T47D (cell line): ENCODE measurements at regions not wholly inside any gene's neighbourhood (a gene's known extent, or its start where the extent isn't known, plus 50 kb on each side); places are given as distances from the start of the nearest gene placed in this dataset.

Experiments used
- DNase-seq, 2 experiments: peaks; one replicate each; pipeline versions ENCODE4 v3.0.0 to v3.0.0-alpha.2; 2011 to 2012; ENCODE audit warnings: low read depth in 1 of 2, low spot score in 1 of 2
- JUND ChIP-seq: IDR thresholded peaks from 2 replicates; pipeline ENCODE4 v1.6.1; 2012; ENCODE audit warnings: low read depth
- in situ Hi-C: cut with HindIII; loops from 2 replicates; pipeline ENCODE4 v1.10.0; 2016; ENCODE audit warnings: low sequenced_read_pairs, low pct_unique_long_range_greater_than_20kb

DNA sequence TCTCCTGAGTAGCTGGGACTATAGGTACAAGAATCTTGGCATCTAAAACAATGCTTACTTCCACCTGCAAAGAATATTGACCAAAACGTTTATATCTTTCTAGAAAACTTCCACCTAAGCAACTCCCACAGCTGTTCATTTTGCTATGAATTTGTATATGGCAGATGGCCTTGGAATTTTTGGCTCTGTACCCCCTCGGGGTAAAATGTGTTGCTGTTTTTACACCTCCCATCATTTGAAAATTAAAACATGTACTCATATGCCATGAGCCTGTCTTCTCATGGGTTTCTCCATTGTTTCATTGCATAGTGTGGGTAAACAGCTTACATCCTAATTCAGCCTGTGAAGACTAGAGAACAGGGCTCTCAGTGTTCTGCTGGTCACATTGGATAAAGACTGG lies 853.6 kb upstream of the SOX11 start:
- in situ Hi-C loops: no loop called here
- no peak for DNase-seq
- no peak for TF ChIP-seq JUND

DNA sequence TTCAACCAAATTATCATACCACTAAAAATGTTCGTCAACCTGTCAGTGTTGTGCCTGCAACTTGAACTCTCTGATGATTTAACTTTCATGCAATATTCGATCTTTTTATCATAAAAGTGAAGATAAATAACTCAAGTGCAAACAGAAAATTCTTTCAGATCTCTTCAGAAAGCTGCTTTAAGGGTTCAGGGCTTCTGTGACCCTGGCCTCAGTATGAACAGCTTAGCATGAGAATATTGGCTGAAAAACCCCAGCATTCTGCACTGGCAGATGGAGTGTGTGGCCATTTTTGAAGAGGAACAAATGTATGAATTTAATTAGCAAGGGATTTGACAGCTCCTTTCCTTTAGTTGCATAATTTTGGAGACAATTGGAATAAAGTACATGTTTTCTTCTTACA lies 851.4 kb upstream of the SOX11 start:
- in situ Hi-C loops: no loop called here
- no peak for DNase-seq
- TF ChIP-seq JUND: no peak

DNA sequence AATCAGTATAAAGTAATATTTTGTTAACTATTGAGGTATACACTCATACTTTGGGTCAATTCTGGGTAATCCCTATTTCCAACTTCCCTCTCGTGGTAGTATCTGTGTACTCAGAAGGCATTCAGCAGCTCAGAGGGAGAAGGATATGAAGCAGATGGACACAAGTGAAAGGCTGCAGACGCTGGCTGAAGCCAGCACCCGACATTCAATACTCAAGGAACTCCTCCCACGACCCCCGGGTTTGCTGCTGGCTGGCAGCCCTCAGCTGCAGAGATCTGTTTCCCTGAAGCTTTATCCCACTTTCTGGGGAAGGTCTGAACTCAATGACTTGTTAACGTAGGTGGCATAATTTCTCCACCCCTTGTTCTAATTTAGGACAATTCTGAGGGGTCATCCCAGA lies 847.3 kb upstream of the SOX11 start:
- no peak for DNase-seq
- no peak for TF ChIP-seq JUND
- in situ Hi-C loops: no loop called here

DNA sequence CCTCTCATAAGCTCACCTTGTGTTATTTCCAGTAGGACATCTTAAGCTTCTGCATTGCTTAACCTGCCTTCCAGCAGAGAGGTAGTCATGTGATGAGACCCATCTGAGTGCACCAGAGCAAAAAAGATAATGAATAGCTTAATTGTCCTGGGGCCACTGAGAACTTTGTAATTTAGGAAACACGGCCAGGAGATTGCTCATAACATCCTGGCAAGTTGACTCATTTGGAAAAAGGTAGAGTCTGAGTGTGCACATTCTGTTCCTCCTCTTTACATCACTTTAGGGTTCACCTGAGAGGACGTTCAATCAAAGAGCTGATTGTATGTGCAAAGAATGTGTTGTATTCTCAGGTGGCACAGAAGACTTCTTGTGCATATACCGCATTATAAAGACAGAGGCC lies 830.2 kb upstream of the SOX11 start:
- in situ Hi-C loops: no loop called here
- no peak for DNase-seq
- no peak for TF ChIP-seq JUND

DNA sequence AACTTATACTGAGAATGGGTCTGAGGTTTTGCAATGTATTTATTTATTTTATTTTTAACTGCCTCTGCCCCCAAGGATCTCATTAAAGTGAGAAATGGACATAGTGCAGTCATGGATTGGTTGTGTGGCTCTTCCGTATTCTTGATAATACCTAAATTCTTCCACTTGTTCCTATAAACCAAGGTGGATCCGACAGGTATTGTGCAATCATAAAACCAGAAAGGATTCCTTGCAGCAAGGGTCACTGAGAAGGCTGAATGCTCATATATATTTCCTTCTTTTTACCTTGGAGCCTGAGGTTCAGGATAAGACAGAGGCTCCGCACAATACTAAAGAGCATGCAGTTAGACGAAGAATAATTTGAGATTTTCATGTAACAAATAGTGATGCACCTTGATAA lies 826.0 kb upstream of the SOX11 start:
- in situ Hi-C loops: no loop called here
- DNase-seq: no peak
- TF ChIP-seq JUND: no peak

DNA sequence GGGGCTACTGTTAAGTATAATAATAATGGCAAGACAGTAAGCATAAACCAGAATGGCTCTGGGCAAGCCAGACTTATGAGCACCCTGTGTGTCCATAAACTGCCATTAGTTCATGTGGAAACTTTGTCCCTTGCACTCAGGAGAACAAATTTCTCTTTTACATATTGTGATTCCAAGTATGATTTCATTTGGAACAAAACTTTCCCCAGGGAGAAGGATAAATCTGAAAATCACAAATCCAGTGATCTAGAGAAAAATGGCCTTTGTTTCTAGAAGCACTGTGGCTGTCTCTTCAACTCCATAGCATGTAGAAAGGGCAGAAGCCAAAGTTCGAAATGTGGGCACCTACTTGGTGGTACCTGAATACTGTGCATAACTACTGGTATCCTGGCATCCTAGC lies 823.7 kb upstream of the SOX11 start:
- no peak for DNase-seq
- in situ Hi-C loops: no loop called here
- no peak for TF ChIP-seq JUND

DNA sequence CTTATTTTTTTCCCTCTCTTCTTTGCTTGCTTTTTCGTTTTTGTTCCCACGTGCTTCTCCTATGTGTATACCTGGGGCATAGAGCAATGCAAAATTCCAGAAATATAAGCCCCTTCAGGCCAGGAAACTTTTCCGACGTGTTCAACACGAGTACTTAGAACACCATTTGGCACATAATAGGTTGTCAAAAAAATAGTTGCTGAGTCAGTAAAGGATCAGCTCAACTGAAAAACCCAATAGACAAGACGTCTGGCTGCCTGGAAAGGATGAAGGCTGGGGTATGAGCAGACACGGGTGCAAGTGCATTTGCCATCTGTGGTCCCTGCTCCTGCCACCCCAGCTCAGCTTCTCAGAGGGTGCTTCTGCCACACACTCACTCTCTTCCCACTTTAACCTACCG lies 823.0 kb upstream of the SOX11 start:
- in situ Hi-C loops: no loop called here
- no peak for TF ChIP-seq JUND
- no peak for DNase-seq

DNA sequence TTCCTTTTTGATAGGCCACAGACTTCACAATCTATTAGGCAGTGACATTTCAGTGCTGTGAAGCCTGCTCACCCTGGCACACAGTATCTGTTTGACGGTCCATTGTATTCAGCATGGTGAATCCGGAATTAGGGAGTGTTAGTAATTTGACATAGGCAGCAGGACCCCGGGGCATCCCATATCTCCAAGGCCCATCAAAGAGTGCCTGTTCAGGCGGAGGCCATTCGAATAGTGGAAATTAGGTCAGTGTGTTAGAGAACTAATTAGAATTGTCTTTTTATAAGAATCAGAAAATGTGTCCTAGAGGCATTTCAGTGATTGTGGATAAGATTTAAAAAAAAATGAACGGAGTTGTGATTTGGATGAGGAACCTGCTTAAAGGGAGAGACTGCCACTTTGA lies 818.8 kb upstream of the SOX11 start:
- no peak for DNase-seq
- TF ChIP-seq JUND: no peak
- in situ Hi-C loops: no loop called here

DNA sequence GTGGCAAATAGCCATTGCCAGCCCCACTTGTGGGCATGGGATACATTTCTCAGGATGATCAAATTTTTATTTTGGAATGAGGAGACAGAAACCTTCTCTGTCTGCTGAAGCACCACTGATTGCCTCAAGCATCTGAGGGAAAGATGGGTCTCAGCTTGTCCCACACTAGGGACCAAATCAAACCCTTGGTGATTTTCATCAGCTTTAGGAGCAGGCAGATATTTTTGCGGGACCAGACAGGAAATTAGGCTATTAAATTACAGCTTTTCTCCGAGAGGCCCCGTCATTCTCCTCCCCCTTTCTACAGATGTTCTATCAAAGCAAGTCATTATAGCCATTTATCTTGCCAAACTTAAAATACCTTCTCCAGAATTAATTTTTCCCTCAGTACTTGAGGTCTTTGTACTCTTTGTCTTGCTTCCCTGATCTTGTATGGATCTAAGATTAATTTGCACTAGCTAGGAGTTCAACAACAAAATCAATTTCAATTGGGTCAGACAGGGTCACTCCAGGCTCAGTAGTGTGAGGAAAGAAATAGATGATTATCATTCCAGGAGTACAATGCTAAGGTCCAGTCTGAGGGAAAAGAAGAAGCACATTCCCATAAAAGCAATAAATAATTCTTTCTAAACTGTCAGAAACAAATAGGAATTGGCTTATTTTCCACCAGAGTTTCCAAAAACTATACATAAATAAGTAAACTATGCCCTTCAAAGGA lies 818.1 kb upstream of the SOX11 start:
- in situ Hi-C loops: no loop called here
- no peak for DNase-seq
- no peak for TF ChIP-seq JUND

DNA sequence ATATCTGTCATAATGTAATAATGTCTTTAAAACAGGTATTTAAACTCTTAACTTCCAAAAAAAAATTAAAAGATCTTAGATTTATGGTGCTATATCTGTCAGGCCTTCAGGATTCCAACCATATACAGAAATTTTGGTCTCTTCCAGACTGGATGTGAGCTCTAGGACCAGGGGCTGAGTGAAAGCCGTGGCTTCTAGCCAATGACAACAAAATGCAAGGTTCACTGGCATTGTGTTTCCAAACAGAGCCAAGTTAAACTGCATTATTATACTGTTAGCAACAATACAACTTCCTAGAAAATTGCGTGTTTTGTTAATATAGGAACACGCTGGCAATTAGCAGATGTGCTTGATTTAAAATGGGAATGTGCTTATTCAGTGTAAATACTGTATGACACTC lies 809.8 kb upstream of the SOX11 start:
- in situ Hi-C loops: no loop called here
- no peak for DNase-seq
- TF ChIP-seq JUND: no peak

DNA sequence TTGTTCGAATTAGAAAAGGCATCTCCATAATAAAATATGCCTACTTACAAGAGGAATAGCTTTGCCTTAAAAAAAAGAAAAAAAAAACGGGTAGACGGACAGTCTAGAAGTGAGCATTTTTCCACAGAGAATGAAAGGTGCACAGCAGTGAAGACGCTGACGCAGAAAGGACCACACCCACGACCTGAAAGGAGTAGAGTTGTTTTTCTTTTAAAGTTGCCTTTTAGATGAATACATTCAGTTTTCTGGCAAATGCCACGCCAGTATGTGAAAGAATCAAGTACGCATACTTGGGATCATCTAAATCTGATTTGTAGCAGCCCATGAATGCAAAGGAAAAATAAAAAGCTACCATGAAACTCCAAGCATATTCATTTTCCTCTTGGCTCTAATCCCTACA lies 809.2 kb upstream of the SOX11 start:
- in situ Hi-C loops: no loop called here
- TF ChIP-seq JUND: no peak
- DNase-seq: no peak

DNA sequence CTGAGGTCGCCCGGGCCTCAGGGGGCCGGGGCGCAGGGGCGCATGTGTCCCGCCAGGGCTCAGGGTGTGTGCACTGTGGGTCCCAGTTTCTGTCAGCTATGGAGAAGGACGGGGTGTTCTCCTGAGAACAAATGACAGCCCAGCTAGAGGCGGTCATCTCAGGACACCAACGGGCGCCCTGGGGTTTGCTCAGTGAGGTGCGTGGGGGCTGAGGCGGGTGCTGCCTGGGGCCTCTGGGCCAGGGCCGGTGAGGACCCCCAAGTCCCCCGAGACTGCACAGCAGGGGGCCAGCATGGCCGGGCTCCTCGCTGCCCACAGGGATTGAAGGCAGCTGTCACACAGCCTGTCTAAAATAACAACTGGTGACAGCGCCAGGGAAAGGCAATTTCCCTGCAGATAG lies 808.8 kb upstream of the SOX11 start:
- in situ Hi-C loops: no loop called here
- no peak for DNase-seq
- TF ChIP-seq JUND: no peak

DNA sequence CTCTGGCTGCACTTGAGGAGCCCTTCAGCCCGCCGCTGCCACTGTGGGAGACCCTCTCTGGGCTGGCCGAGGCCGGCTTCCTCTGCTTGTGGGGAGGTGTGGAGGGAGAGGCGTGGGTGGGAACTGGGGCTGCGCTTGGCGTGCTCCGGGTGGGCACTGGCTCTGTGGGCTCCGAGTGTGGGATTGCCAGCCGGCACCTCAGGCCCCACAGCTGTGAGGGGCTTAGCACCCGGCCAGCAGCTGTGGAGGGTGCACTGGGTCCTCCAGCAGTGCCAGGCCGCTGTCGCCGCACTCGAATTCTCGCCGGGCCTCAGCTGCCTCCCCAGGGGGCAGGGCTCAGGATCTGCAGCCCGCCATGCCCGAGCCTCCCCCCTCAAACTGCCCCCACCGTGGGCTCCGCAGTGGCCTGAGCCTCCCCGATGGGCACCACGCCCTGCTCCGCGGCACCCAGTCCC lies 808.0 kb upstream of the SOX11 start:
- in situ Hi-C loops: no loop called here
- no peak for TF ChIP-seq JUND
- no peak for DNase-seq

DNA sequence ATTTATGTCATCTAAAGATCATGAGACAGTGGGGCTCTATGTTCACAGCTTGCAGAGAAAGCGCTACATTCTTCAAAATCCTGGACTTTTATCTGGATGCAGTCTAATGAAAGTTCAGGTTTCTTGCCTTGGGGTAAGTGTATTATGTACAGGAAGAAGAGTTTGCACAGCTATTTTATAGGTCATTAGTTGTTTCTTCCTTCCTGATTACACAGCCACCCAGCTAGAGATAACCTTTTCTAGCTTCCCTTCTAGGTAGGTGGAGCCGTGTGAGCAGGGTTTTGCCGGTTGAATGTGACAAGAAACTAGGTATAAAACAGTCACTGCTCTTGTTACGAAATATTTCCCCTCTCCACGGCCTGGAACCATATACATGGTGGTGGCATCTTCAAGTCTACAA lies 800.8 kb upstream of the SOX11 start:
- TF ChIP-seq JUND: no peak
- in situ Hi-C loops: no loop called here
- DNase-seq: no peak
